SJCRH30 (cell line): ENCODE measurements at regions not wholly inside any gene's neighbourhood (a gene's known extent, or its start where the extent isn't known, plus 50 kb on each side); places are given as distances from the start of the nearest gene placed in this dataset.
"Not testable (repeated sequence)": the region's sequence is repeated elsewhere in the genome, so short reads cannot be mapped to it uniquely, and the experiment has no call there.

ENCODE experiments used
- DNase-seq, 2 experiments: peaks; one replicate each; pipeline ENCODE4 v3.0.0-alpha.2; 2015 to 2020
- H3K27ac ChIP-seq: fragments of 250-450 bp; sonication (Bioruptor Pico); 2 replicates; pipeline ENCODE4 v1.5.1; 2020; ENCODE audit warnings: mild to moderate bottlenecking, moderate library complexity
- H3K27me3 ChIP-seq: fragments of 250-450 bp; sonication (Bioruptor Pico); 2 replicates; pipeline ENCODE4 v1.5.1; 2020; ENCODE audit warnings: mild to moderate bottlenecking, moderate library complexity
- H3K36me3 ChIP-seq: fragments of 250-450 bp; sonication (Bioruptor Pico); 2 replicates; pipeline ENCODE4 v1.5.1; 2020; ENCODE audit warnings: mild to moderate bottlenecking, moderate library complexity
- H3K4me1 ChIP-seq: fragments of 250-450 bp; sonication (Bioruptor Pico); 2 replicates; pipeline ENCODE4 v1.5.1; 2020; ENCODE audit warnings: mild to moderate bottlenecking, moderate library complexity
- H3K4me3 ChIP-seq: fragments of 250-450 bp; sonication (Bioruptor Pico); 2 replicates; pipeline ENCODE4 v1.5.1; 2020; ENCODE audit warnings: mild to moderate bottlenecking, moderate library complexity
- H3K9me3 ChIP-seq: fragments of 250-450 bp; sonication (Bioruptor Pico); replicated peaks from 2 replicates; pipeline ENCODE4 v1.5.1; 2020; ENCODE audit warnings: mild to moderate bottlenecking, moderate library complexity

DNA sequence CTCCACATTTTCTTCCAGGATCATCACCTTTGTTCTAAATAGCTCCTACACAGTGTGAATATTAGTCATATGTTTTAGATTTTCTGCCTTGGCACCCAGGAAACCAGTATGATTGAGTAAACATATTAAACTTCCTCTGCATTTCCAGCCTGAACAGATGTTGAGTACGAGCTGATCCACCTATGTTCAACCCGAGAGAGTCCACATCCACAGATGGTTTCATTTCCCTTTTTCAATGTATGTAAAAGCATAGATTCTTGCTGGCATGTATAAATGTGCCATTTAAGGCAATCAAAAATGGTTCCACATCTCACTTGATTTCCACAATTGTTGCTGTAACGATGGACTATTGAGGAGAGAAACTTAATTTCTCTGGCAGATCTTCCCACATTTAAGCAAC, 74.2 kb downstream of the ZNF716 start:
- H3K4me1 ChIP-seq, H3K36me3 ChIP-seq, DNase-seq, H3K27me3 ChIP-seq, H3K4me3 ChIP-seq, H3K27ac ChIP-seq, H3K9me3 ChIP-seq: not testable (repeated sequence)

DNA sequence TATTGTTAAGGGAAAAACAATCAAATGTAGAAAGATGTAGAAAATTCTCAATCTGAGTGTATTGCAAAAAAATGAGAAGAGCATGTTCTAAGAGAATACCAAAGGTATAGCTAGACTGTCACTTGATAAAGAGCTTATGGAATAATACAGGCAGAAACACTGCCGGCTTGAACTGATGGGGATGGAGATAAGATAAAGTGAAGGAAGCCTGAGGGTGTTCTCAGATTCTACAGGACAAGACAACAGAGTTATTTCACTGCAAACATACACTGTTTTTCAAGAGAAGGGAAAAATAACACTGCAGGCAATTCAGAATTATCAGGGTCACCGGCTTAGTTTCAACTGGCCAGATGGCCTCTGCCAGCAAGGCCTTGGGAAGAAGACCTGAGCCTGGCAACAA, 80.0 kb downstream of the ZNF716 start:
- Histone ChIP-seq H3K27me3 (no peaks in the 10 kb centered on the region), H3K27ac (no peak overlapping the region), H3K4me3 (no peak overlapping the region), H3K9me3 (no peaks in the 10 kb centered on the region; the same call in 1 of the 2 replicates), H3K4me1 (no peaks in the 10 kb centered on the region), H3K36me3 (no peaks in the 10 kb centered on the region)
- no peak for DNase-seq

DNA sequence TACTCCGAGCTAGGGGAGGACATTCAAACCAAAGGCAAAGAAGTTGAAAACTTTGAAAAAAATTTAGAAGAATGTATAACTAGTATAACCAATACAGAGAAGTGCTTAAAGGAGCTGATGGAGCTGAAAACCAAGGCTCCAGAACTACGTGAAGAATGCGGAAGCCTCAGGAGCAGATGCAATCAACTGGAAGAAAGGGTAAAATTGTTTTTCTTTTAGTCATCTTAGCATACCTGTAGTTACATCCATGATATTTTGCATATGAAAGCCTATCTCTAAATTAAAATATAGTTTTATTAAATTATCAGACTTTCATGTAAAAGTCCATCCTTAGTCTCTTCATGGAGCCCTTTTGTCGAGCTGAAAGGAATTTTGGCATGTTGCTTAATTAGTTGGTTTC, 90.7 kb downstream of the ZNF716 start:
- H3K36me3 ChIP-seq, H3K4me1 ChIP-seq, H3K9me3 ChIP-seq, H3K27ac ChIP-seq, H3K27me3 ChIP-seq, H3K4me3 ChIP-seq, DNase-seq: not testable (repeated sequence)

GRCh38 chr7:57542331-57542730, 92.4 kb downstream of the ZNF716 start:
- not testable (repeated sequence) for H3K9me3 ChIP-seq, H3K27ac ChIP-seq, H3K4me3 ChIP-seq, H3K36me3 ChIP-seq, H3K27me3 ChIP-seq, H3K4me1 ChIP-seq, DNase-seq

DNA sequence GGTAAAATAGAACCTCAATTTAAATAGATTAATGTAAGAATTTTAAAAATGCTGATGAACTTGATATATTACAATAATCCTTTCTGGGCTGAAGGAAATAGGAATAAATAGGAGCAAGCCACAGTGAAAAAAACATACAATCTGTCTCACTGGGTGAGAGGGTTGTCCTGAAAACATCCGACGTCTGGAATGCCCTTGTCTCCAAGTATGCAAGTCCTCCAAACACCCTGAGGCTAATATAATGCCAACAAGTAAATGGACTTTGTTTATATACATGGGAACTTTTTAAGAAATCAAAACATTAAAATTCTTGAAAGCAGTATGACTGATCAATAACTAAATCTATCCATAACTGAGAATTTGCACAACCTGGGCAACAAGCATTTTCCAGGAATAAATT, 97.4 kb downstream of the ZNF716 start:
- H3K4me1 ChIP-seq, H3K36me3 ChIP-seq, H3K27me3 ChIP-seq, H3K27ac ChIP-seq, DNase-seq, H3K9me3 ChIP-seq, H3K4me3 ChIP-seq: not testable (repeated sequence)

DNA sequence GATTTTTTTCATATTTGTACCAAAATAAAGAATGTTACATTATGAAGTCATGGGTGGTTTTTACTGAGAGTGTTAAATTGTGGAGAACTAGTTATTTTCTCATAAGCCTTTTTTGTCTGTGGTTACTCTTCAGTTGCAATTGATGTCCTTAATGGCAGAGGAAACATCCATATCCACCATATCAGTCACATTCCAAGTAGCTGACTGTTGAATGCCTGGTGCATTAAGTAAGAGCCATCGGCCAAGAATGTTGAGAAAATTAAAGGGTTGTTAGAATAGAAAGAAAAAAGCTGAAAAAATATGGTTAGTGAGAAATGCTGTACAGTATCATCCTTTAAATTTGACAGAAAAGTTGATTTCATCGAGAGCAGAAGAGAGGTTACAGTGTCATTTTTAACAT, 100.0 kb downstream of the ZNF716 start:
- not testable (repeated sequence) for H3K36me3 ChIP-seq, H3K27me3 ChIP-seq, H3K9me3 ChIP-seq, H3K4me1 ChIP-seq, H3K4me3 ChIP-seq, H3K27ac ChIP-seq
- peak in 1 of 2 experiments; percentile 11 for DNase-seq

DNA sequence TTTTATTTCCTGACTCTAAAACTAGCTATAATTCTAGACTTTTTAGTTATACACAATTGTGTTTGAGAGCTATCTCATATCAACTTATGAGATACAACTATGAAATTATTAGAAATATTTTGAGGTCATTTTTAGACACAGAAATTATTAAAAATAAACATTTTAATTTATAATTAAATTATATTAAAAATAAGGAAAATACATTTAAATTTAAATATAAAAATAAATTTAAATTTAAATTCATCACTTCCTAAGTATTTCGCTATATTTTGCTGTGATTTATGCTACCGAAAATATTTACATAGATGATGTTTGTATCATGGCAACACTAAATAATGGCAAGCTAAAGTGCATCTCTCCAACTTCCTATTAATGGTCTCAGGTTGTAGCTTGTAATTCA, 105.7 kb downstream of the ZNF716 start:
- not testable (repeated sequence) for H3K4me3 ChIP-seq, H3K9me3 ChIP-seq, H3K4me1 ChIP-seq, H3K36me3 ChIP-seq, H3K27ac ChIP-seq, H3K27me3 ChIP-seq, DNase-seq

- H3K36me3 ChIP-seq, result no peaks in the 10 kb centered on the region
- H3K9me3 ChIP-seq, result no peaks in the 10 kb centered on the region
- H3K27ac ChIP-seq, result no peak overlapping the region
- H3K27me3 ChIP-seq, result no peaks in the 10 kb centered on the region
- H3K4me1 ChIP-seq, result no peaks in the 10 kb centered on the region
- no peak overlapping the region for H3K4me3 ChIP-seq
- DNase-seq, result no peak
These were observed 129.5 kb downstream of the ZNF716 start for GRCh38 chr7:57579454-57579853.
